Brain microvascular endothelial cell (primary cell): ENCODE measurements at regions not wholly inside any gene's neighbourhood (a gene's known extent, or its start where the extent isn't known, plus 50 kb on each side); places are given as distances from the start of the nearest gene placed in this dataset.

Source experiments
- DNase-seq: peaks from one replicate; pipeline ENCODE4 v3.0.0-alpha.2; 2020
- H3K27ac ChIP-seq: fragments of 250-450 bp; sonication (Bioruptor Pico); 2 replicates; pipeline ENCODE4 v1.5.1; 2020; ENCODE audit warnings: mild to moderate bottlenecking, moderate library complexity
- H3K27me3 ChIP-seq: fragments of 250-450 bp; sonication (Bioruptor Pico); replicated peaks from 2 replicates; pipeline ENCODE4 v1.5.1; 2020; ENCODE audit warnings: mild to moderate bottlenecking
- H3K36me3 ChIP-seq: fragments of 250-450 bp; sonication (Bioruptor Pico); replicated peaks from 2 replicates; pipeline ENCODE4 v1.5.1; 2020; ENCODE audit warnings: mild to moderate bottlenecking
- H3K4me3 ChIP-seq: 2 replicates; pipeline ENCODE4 v1.5.1; 2011; ENCODE audit warnings: low read depth, mild to moderate bottlenecking, control low read depth, low read length, moderate library complexity
- in situ Hi-C: cut with HindIII; loops from 2 replicates; pipeline ENCODE4 v1.10.0; 2017; ENCODE audit warnings: low sequenced_read_pairs, low pct_ligation_motif_present
- TF ChIP-seq, protein P1 (sequence below): IDR thresholded peaks from 2 replicates; pipeline ENCODE4 v1.5.1; 2011; ENCODE audit warnings: low read depth, mild to moderate bottlenecking, moderate library complexity, low read length, control low read depth, inconsistent platforms; ENCODE audit errors: missing control alignments

DNA sequence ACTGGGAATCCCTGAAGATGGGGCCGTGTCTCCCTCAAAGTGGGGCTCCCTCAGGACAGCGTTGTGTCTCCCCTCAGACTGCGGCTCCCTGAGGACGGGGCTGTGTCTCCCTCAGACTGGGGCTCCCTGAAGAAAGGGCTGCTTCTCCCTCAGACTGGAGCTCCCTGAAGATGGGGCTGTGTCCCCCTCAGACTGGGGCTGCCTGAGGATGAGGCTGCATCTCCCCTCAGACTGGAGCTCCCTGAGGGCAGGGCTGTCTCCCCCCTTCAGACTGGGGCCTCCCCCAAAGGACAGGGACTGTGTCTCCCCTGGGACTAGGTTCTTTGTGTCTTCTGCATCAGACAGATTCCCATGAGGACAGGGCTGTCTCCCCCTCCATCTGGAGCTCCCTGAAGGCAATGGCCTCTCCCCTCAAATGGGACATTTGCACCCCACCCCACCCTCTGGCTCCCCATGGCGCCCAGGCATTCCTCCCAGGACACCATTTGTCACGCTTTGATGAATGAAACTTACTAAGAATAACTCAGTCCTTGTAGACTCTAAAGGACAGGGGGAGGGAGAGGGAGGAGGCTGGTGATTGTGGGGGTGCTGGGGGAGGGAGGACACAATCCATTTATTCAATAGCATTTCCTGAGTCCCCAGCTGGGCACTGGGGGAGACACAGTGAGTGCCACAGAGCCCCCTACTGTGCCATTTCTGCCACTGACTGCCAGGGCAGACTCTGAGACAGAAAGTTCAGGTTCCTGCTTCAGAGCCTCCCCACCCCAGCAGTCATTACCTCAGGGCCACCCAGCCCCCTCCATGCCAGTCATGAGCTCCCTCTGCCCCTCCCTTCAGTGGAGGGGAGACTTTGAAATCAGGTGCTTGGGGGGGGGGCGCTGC, 122.4 kb downstream of the MRPL14 start:
- no peak overlapping the region for H3K27ac ChIP-seq
- in situ Hi-C loops: no loop called here
- H3K27me3 ChIP-seq: no peaks in the 10 kb centered on the region
- TF ChIP-seq, protein P1, sequence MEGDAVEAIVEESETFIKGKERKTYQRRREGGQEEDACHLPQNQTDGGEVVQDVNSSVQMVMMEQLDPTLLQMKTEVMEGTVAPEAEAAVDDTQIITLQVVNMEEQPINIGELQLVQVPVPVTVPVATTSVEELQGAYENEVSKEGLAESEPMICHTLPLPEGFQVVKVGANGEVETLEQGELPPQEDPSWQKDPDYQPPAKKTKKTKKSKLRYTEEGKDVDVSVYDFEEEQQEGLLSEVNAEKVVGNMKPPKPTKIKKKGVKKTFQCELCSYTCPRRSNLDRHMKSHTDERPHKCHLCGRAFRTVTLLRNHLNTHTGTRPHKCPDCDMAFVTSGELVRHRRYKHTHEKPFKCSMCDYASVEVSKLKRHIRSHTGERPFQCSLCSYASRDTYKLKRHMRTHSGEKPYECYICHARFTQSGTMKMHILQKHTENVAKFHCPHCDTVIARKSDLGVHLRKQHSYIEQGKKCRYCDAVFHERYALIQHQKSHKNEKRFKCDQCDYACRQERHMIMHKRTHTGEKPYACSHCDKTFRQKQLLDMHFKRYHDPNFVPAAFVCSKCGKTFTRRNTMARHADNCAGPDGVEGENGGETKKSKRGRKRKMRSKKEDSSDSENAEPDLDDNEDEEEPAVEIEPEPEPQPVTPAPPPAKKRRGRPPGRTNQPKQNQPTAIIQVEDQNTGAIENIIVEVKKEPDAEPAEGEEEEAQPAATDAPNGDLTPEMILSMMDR: peak; percentile 56
- no peaks in the 10 kb centered on the region for H3K36me3 ChIP-seq
- no peak overlapping the region for H3K4me3 ChIP-seq
- no peak for DNase-seq

DNA sequence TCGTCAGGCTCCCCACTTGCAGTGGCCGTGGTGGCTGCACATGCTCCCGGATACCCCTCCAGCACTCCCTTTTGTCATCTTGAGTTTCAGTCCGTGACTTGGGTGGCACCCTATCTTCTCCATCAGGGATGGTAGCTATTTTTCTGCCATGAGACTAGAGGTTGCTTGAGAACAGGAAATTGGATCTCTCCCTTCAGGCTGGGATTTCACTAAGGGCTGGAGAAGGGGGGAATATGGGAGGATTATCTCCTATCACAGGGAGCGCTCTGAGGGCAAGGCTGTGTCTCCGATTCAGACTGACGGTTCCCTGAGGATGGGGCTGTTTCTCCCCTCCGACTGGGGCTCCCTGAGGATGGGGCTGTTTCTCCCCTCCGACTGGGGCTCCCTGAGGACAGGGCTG, 123.1 kb downstream of the MRPL14 start:
- TF ChIP-seq, protein P1: no peak
- in situ Hi-C loops: no loop called here
- no peaks in the 10 kb centered on the region for H3K36me3 ChIP-seq
- no peaks in the 10 kb centered on the region for H3K27me3 ChIP-seq
- no peak overlapping the region for H3K4me3 ChIP-seq
- H3K27ac ChIP-seq: no peak overlapping the region
- no peak for DNase-seq

DNA sequence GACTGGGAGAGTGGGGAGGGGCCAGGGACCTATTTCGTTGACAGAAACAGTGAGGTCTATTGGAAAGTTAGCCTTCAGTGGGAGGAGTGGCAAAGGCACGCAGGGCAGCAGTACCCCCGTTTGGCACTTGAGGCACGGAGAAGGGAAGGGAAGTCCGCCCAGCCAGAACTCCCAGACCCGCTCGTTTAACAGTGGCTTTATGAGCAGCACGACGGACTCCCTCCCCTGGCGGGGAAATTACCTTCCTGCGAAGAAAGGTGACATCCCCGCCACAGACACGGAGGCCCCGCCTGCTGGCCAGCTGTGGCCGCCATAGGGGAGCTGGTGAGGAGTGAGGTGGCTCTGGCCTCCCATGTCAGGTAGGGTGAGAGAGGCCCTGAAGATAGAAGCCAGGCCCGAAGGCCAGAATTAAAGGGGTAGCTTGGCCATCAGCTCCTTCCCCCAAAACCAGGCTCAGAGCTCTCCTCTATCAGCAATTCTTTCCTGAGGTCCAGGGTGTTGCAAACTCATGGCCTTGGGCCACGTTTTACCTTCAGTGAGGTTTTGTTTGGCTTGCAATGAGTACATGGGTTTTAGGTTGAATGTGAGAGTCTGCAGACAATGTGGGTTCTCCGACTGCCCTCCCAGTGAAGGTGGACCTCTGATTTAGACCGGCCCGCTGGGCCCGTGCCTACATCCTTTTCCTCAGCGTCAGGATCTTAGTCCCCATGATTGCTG, 123.7 kb downstream of the MRPL14 start:
- DNase-seq: no peak
- no peak overlapping the region for H3K4me3 ChIP-seq
- H3K36me3 ChIP-seq: no peaks in the 10 kb centered on the region
- in situ Hi-C loops: no loop called here
- TF ChIP-seq, protein P1: no peak
- no peaks in the 10 kb centered on the region for H3K27me3 ChIP-seq
- no peak overlapping the region for H3K27ac ChIP-seq

DNA sequence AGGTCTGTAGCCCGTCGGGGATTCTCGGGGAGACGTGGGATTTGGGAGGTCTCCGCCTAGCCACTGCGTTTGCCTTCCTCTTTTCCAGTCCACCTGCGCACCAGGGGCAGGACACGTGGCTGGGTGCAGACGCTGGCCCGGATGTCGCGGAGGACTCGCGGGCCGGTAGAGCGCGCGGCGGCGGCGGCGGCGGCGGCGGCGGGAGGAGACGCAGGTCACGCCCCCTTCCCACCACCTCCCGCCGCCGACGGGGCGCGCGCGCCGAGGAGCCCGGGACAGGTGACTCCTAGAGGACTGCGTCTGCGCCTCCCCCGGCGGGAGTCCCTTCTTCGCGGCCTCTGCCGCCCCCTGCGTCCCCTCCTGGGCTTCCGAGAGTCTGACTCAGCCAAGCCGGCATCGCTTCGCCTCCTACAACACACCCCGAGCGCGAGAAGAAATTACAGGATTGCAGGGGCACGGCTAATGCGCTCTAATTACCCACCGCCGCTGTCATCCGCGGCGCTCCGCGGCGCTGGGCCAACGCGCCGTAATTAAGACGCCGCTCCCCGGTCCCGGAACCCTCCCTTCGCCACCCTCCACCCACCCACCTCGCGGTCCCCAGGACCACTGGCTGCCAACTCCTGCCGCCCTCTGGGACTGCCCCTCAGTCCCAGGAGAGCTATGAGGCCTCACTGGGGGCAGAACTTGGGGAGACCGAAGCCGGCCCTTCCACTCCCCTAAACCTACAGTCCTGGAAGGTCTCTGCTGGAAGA, 124.5 kb downstream of the MRPL14 start:
- DNase-seq: peak; percentile 32
- peak overlapping the region; percentile 40 for H3K4me3 ChIP-seq
- H3K27ac ChIP-seq: peak overlapping the region; percentile 4
- H3K36me3 ChIP-seq: no peaks in the 10 kb centered on the region
- TF ChIP-seq, protein P1: peak; percentile 44
- in situ Hi-C loops: no loop called here
- no peaks in the 10 kb centered on the region for H3K27me3 ChIP-seq

DNA sequence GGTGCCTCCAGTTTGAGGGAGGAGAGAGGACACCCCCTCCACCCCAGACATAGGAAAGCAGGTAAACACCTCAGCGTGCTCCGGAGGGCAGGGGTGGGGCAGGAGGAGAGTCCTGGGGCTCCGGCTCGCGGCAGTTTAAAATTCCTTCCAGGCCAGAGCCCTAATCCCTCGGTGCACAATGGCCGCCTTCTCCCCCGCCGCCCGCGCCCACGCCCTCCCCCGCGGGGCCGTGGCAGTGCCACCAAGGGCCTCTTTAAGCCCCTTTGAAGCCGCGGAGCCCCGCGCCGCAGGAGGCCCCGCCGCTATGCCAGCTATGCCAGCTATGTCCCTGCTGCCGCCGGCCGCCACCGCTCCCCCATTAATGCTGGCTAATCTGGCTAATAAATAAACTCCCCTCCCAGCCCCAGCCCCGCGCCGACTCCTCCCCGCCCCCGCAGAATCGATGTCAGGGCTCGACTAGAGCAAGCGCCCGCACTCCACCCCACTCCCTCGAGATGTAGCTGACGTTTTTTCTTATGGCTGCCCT, 125.1 kb downstream of the MRPL14 start:
- TF ChIP-seq, protein P1: no peak
- H3K36me3 ChIP-seq: no peaks in the 10 kb centered on the region
- in situ Hi-C loops: no loop called here
- no peak overlapping the region for H3K27ac ChIP-seq
- DNase-seq: peak; percentile 38
- H3K4me3 ChIP-seq: peak overlapping the region; percentile 40
- no peaks in the 10 kb centered on the region for H3K27me3 ChIP-seq
